Fibroblast of villous mesenchyme (primary cell): ENCODE measurements at regions not wholly inside any gene's neighbourhood (a gene's known extent, or its start where the extent isn't known, plus 50 kb on each side); places are given as distances from the start of the nearest gene placed in this dataset.

ENCODE experiments used
- DNase-seq: peaks from one replicate; pipeline ENCODE4 v3.0.0-alpha.2; 2010; ENCODE audit warnings: low read depth
- H3K4me3 ChIP-seq: 2 replicates; pipeline ENCODE4 v1.5.1; 2011; ENCODE audit warnings: low read depth, mild to moderate bottlenecking, low read length
- CTCF ChIP-seq: IDR thresholded peaks from 2 replicates; pipeline ENCODE4 v1.5.1; 2012; ENCODE audit warnings: low read depth, mild to moderate bottlenecking, low read length; ENCODE audit not compliant: insufficient read depth

DNA sequence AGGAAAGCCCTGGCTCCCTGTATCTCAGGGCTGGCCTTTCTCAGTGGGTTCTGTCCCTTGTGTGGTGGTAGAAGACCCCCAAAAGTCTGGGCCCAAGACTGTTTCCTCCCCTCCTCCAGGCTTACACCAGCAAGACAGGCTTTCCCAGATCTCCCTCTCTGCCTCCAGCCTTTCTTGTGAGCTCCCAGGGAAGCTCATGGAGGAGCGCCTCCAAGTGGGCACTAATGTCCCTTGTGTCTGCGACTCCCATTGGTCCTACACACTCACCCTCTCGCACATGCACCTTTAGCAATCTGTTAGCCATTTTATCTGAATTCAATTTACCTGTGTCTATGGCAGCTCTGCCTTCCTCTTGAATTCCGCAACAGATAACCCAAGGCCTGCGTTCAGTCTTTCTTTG is 251.1 kb upstream of the CAND1 start:
- TF ChIP-seq CTCF, result no peak
- no peak for DNase-seq
- no peak overlapping the region for H3K4me3 ChIP-seq

DNA sequence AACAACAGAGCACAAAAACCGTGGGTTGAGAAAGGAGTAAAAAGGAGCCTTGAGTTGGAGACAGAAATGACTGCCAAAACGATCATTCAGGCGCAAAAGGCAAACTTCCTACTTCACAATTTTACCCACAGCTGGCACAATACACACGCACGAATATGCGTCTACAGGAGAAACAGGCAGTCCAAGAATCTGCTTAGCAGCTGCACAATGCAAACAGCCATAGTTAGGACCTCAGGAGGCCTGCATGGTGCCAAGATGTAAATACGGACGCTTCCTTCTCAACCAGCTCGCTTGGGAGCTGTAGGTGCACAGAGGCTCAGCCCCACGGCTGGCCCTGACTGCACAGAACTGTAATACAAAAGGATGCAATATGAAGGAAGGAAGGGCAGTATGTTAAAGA is 250.1 kb upstream of the CAND1 start:
- no peak overlapping the region for H3K4me3 ChIP-seq
- no peak for DNase-seq
- TF ChIP-seq CTCF, result no peak

GRCh38 chr12:67025543-67026114 is 243.5 kb upstream of the CAND1 start:
- peak; percentile 81 for TF ChIP-seq CTCF
- no peak overlapping the region for H3K4me3 ChIP-seq
- DNase-seq, result peak; percentile 17

GRCh38 chr12:67026487-67027246 is 242.5 kb upstream of the CAND1 start:
- no peak for TF ChIP-seq CTCF
- no peak for DNase-seq
- no peak overlapping the region for H3K4me3 ChIP-seq

- TF ChIP-seq CTCF, result no peak
- H3K4me3 ChIP-seq, result no peak overlapping the region
Measured at GRCh38 chr12:67028529-67028928, 240.6 kb upstream of the CAND1 start.

DNA sequence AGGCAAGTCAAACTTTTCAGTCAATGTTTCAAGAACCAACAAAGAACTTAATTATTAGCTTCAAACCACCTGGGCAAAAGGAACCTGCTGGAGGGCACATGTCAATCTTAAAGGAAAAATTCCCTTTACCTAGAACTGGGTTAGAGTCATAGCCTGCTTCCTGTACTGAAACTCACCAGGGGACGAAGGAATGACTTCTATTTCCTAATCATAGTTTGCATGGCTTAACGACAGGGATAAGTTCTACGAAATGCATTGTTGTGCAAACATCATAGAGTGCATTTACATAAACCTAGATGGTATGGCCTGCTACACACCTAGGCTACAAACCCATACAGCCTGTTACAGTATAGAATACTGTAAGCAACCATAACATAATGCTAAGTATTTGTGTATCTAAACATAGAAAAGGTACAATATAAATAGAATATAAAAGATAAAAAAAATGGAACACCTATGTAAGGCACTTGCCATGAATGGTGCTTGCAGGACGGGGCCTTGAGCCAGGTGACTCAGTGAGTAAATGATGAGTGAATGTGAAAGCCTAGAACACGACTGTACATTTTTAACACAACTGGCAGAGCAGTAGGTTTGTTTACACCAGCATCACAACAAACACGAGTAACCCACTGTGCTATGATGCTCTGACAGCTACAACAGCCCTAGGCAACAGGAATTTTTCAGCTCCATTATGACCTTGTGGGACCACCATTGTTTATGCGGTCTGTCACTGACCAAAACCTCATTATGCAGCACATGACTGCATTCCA is 234.9 kb upstream of the CAND1 start:
- no peak for TF ChIP-seq CTCF
- DNase-seq, result no peak
- no peak overlapping the region for H3K4me3 ChIP-seq

More at GRCh38 chr12:67028529-67028928, 240.6 kb upstream of the CAND1 start:
- DNase-seq, result no peak
